D721Med (cell line): ENCODE measurements at regions not wholly inside any gene's neighbourhood (a gene's known extent, or its start where the extent isn't known, plus 50 kb on each side); places are given as distances from the start of the nearest gene placed in this dataset.
"Not testable (repeated sequence)": the region's sequence is repeated elsewhere in the genome, so short reads cannot be mapped to it uniquely, and the experiment has no call there.

ENCODE experiments used
- DNase-seq: peaks from one replicate; pipeline ENCODE4 v3.0.0; 2011; ENCODE audit warnings: low spot score; ENCODE audit not compliant: insufficient read length
- FAIRE-seq: peaks from 2 replicates; lab custom pipeline; 2011; peaks lifted over from hg19 to GRCh38; lab: Jason Lieb, UNC
- CTCF ChIP-seq: IDR thresholded peaks from 2 replicates; pipeline ENCODE4 v1.5.1; 2012; ENCODE audit warnings: mild to moderate bottlenecking, control low read depth; ENCODE audit not compliant: insufficient read depth; ENCODE audit errors: missing control alignments

DNA sequence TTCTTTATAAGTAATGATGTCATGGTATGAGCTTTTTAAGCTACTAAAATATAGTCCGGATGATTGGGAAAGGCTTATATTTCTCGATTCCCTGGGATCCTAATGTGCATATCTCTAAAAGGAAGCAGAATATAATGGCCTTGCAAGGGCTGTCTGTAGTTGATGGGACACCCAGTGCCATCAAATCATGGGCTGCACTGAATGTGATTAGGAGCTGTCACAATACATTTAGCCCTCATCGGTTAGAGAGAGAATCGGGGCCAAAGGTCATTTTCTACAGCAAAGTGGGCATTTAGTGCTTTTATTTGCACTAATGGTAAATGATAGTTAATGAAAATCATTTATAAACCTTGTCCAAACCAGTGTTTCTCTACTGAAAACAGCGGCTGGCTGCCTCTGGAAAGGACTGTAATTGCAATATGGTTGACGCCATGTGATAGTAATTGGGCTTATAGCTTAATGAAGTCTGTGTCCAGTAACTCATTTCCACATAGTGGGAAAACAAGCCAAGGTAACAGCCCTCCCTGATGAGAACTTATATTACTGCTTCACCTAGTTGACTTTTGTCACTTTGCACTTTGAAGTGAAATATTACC is 265.0 kb upstream of the AZI2 start:
- FAIRE-seq = no peak

DNA sequence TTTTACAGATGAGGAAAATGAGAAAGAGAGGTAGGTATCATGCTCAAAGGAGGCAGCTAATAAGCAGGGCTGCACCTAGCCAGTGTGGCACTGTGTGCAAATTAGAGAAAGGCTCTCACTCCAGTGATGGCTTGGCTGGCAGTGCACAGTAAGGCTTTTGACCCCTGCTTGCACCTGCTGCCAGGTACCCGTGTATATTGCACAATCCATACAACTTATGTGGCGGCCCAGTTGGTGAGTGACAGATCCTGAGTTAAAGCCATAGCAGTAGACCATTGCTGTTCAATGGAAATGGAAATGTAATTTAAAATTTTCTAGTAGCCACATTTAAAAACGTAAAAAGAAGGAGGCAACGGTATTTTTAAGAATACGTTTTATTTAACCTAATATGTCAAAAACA is 266.4 kb upstream of the AZI2 start:
- TF ChIP-seq CTCF = no peak
- no peak for DNase-seq
- no peak for FAIRE-seq

More for the DNA sequence above, 265.0 kb upstream of the AZI2 start:
- TF ChIP-seq CTCF = no peak
- DNase-seq = no peak

- FAIRE-seq = no peak
- TF ChIP-seq CTCF = no peak
- no peak for DNase-seq
Observed at GRCh38 chr3:28615971-28616370, 267.3 kb upstream of the AZI2 start.

DNA sequence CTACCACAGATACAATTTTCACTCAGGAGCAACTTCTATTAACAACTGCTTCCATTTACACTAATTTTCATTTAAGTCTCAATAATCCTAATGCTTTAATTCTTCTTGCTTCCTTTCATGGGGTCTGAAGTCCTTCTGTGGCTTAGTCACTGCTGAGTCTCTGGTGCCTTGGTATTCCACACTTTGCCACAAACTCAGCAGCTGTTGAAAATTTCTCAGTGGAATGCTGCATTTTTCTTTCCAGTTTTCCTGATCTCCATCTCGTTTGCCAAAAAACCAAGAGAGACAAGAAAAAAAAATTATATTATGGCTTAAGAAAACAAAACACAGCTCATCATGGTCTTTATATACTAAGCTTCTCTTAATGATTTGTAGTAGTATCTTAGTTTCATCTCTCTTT is 269.2 kb upstream of the AZI2 start:
- no peak for DNase-seq
- FAIRE-seq = no peak
- TF ChIP-seq CTCF = no peak

GRCh38 chr3:28623106-28623505 is 274.5 kb upstream of the AZI2 start:
- FAIRE-seq = no peak
- no peak for DNase-seq
- TF ChIP-seq CTCF = no peak

DNA sequence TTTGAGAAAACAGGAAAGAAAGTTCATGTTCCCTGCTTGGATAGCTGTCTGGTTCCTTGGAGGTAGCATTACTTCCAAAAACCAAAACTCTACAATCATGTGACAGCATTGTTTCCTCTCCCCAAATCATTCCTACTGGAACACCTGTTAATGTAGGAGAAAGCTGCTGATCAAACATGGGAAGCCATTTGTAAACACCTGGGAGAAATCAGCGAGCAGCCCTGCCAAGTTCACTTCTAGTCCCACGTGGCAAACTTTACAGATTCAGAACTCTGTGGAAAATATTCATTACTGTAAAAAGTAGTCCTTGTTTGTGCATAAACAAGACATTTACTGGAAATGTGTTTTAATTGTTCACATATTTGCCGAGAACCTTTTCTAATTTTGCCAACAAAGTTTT is 275.5 kb upstream of the AZI2 start:
- DNase-seq = no peak
- no peak for FAIRE-seq
- no peak for TF ChIP-seq CTCF

DNA sequence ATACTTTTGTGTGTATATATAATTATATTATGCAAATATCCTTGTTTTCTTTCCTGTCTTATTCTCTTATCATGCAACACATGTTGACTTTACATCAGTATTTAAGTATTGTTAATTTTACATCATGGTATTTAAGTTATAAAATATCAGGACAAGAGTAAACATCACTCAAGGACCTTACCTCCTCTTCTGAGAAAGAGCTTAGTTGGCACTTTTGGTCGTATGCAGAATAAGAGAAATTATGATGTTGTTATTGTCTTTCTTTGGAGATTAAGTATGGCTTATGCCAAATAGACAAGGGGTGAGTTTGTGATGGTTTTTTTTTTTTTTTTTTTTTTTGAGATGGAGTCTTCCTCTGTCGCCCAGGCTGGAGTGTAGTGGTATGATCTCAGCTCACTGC is 279.2 kb upstream of the AZI2 start:
- not testable (repeated sequence) for FAIRE-seq, DNase-seq

GRCh38 chr3:28634019-28634418 is 285.4 kb upstream of the AZI2 start:
- FAIRE-seq = no peak
- TF ChIP-seq CTCF = no peak
- DNase-seq = no peak
